T47D (cell line): ENCODE measurements at regions not wholly inside any gene's neighbourhood (a gene's known extent, or its start where the extent isn't known, plus 50 kb on each side); places are given as distances from the start of the nearest gene placed in this dataset.
"Not testable (repeated sequence)": the region's sequence is repeated elsewhere in the genome, so short reads cannot be mapped to it uniquely, and the experiment has no call there.

ENCODE experiments used
- DNase-seq, 2 experiments: peaks; one replicate each; pipeline versions ENCODE4 v3.0.0 to v3.0.0-alpha.2; 2011 to 2012; ENCODE audit warnings: low read depth in 1 of 2, low spot score in 1 of 2
- JUND ChIP-seq: IDR thresholded peaks from 2 replicates; pipeline ENCODE4 v1.6.1; 2012; ENCODE audit warnings: low read depth
- in situ Hi-C: cut with HindIII; loops from 2 replicates; pipeline ENCODE4 v1.10.0; 2016; ENCODE audit warnings: low sequenced_read_pairs, low pct_unique_long_range_greater_than_20kb

- in situ Hi-C loops: no loop called here
- no peak for TF ChIP-seq JUND
- DNase-seq: peak in 1 of 2 experiments; percentile 23
Observed at GRCh38 chr6:58113960-58114359, 796.5 kb downstream of the PRIM2 start.

- in situ Hi-C loops, DNase-seq: not testable (repeated sequence)
Observed at GRCh38 chr6:58117162-58117561, 799.7 kb downstream of the PRIM2 start.

- DNase-seq, in situ Hi-C loops: not testable (repeated sequence)
Observed at GRCh38 chr6:58121616-58122015, 804.2 kb downstream of the PRIM2 start.

- in situ Hi-C loops, DNase-seq: not testable (repeated sequence)
Observed at GRCh38 chr6:58123770-58124169, 806.3 kb downstream of the PRIM2 start.

- in situ Hi-C loops, DNase-seq: not testable (repeated sequence)
Observed at GRCh38 chr6:58128549-58128948, 811.1 kb downstream of the PRIM2 start.

GRCh38 chr6:58129098-58129497 is 811.7 kb downstream of the PRIM2 start:
- not testable (repeated sequence) for DNase-seq

GRCh38 chr6:58139746-58140145 is 822.3 kb downstream of the PRIM2 start:
- in situ Hi-C loops, DNase-seq: not testable (repeated sequence)

More at GRCh38 chr6:58129098-58129497, 811.7 kb downstream of the PRIM2 start:
- in situ Hi-C loops: not testable (repeated sequence)

- in situ Hi-C loops, DNase-seq: not testable (repeated sequence)
Observed at GRCh38 chr6:58171025-58171424, 853.6 kb downstream of the PRIM2 start.

GRCh38 chr6:58181557-58182065 is 864.2 kb downstream of the PRIM2 start:
- DNase-seq, in situ Hi-C loops: not testable (repeated sequence)

- DNase-seq, in situ Hi-C loops: not testable (repeated sequence)
Observed at GRCh38 chr6:58185300-58185699, 867.9 kb downstream of the PRIM2 start.

GRCh38 chr6:58193209-58193608 is 875.8 kb downstream of the PRIM2 start:
- in situ Hi-C loops: not testable (repeated sequence)
- peak in 1 of 2 experiments; percentile 4 for DNase-seq

GRCh38 chr6:58198301-58198700 is 880.9 kb downstream of the PRIM2 start:
- no peak for TF ChIP-seq JUND
- in situ Hi-C loops: no loop called here
- DNase-seq: no peak

- in situ Hi-C loops, DNase-seq: not testable (repeated sequence)
Observed at GRCh38 chr6:58237124-58237523, 919.7 kb downstream of the PRIM2 start.

- DNase-seq, in situ Hi-C loops: not testable (repeated sequence)
Observed at GRCh38 chr6:58238421-58238820, 921.0 kb downstream of the PRIM2 start.

GRCh38 chr6:58257625-58258024 is 940.2 kb downstream of the PRIM2 start:
- in situ Hi-C loops, DNase-seq: not testable (repeated sequence)
